Middle frontal gyrus (tissue), 1 donor: ENCODE measurements at regions not wholly inside any gene's neighbourhood (a gene's known extent, or its start where the extent isn't known, plus 50 kb on each side); places are given as distances from the start of the nearest gene placed in this dataset.

Source experiments
- DNase-seq: peaks from one replicate; pipeline ENCODE4 v3.0.0-alpha.2; 2015; ENCODE audit warnings: low spot score; ENCODE audit errors: extremely low spot score

- no peak for DNase-seq
Measured at GRCh38 chr2:177148477-177149154, 64.0 kb upstream of the HNRNPA3 start.

GRCh38 chr2:177149155-177149503 is 63.5 kb upstream of the HNRNPA3 start:
- DNase-seq, result no peak

GRCh38 chr2:177153805-177154204 is 58.8 kb upstream of the HNRNPA3 start:
- no peak for DNase-seq

- DNase-seq, result no peak
Measured at GRCh38 chr2:177154809-177155208, 57.8 kb upstream of the HNRNPA3 start.

- DNase-seq, result no peak
Measured at GRCh38 chr2:177155631-177156030, 57.0 kb upstream of the HNRNPA3 start.

- no peak for DNase-seq
Measured at GRCh38 chr2:177161741-177162460, 50.7 kb upstream of the HNRNPA3 start.
